NCI-H2029 treated with DMSO at 0.1 percent for 48 hours (cell line): ENCODE measurements at regions not wholly inside any gene's neighbourhood (a gene's known extent, or its start where the extent isn't known, plus 50 kb on each side); places are given as distances from the start of the nearest gene placed in this dataset.
"Not testable (repeated sequence)": the region's sequence is repeated elsewhere in the genome, so short reads cannot be mapped to it uniquely, and the experiment has no call there.

Source experiments
- DNase-seq: peaks from one replicate; lab custom pipeline; 2025; lab: John Stamatoyannopoulos, UW

- no peak for DNase-seq
Observed at GRCh38 chr3:82020282-82020681, 258.8 kb upstream of the GBE1 start.

- no peak for DNase-seq
Observed at GRCh38 chr3:82015241-82015640, 253.8 kb upstream of the GBE1 start.

GRCh38 chr3:82012775-82013174, 251.3 kb upstream of the GBE1 start:
- no peak for DNase-seq

GRCh38 chr3:82011336-82011735, 249.9 kb upstream of the GBE1 start:
- no peak for DNase-seq

GRCh38 chr3:82005266-82005665, 243.8 kb upstream of the GBE1 start:
- DNase-seq, result no peak

- no peak for DNase-seq
Observed at GRCh38 chr3:82004266-82004665, 242.8 kb upstream of the GBE1 start.

GRCh38 chr3:82002986-82003642, 241.7 kb upstream of the GBE1 start:
- DNase-seq, result no peak

GRCh38 chr3:82002491-82002890, 241.0 kb upstream of the GBE1 start:
- no peak for DNase-seq

GRCh38 chr3:82001276-82001923, 240.0 kb upstream of the GBE1 start:
- no peak for DNase-seq

GRCh38 chr3:82000773-82001172, 239.3 kb upstream of the GBE1 start:
- peak; percentile 72 for DNase-seq

GRCh38 chr3:82000350-82000749, 238.9 kb upstream of the GBE1 start:
- no peak for DNase-seq

GRCh38 chr3:81998907-81999306, 237.5 kb upstream of the GBE1 start:
- DNase-seq, result no peak

- no peak for DNase-seq
Observed at GRCh38 chr3:81998139-81998755, 236.8 kb upstream of the GBE1 start.

- DNase-seq, result no peak
Observed at GRCh38 chr3:81997390-81997789, 235.9 kb upstream of the GBE1 start.

- DNase-seq, result no peak
Observed at GRCh38 chr3:81995329-81995728, 233.9 kb upstream of the GBE1 start.

- DNase-seq, result no peak
Observed at GRCh38 chr3:81989758-81990157, 228.3 kb upstream of the GBE1 start.

- no peak for DNase-seq
Observed at GRCh38 chr3:81989274-81989673, 227.8 kb upstream of the GBE1 start.

GRCh38 chr3:81987412-81987811, 226.0 kb upstream of the GBE1 start:
- DNase-seq, result not testable (repeated sequence)

GRCh38 chr3:81985996-81986723, 224.7 kb upstream of the GBE1 start:
- no peak for DNase-seq

GRCh38 chr3:81983382-81983781, 221.9 kb upstream of the GBE1 start:
- no peak for DNase-seq

- DNase-seq, result no peak
Observed at GRCh38 chr3:81980596-81981494, 219.4 kb upstream of the GBE1 start.

- no peak for DNase-seq
Observed at GRCh38 chr3:81974751-81975150, 213.3 kb upstream of the GBE1 start.
